ENCODE measurements at regions not wholly inside any gene's neighbourhood (a gene's known extent, or its start where the extent isn't known, plus 50 kb on each side); places are given as distances from the start of the nearest gene placed in this dataset.
A peak's percentile ranks its signal among the peaks of the same experiment; 100 is the strongest.

GRCh38 chr3:88921986-88922385 is 185.4 kb upstream of the EPHA3 start:
- CTCF ChIA-PET (ENCODE audit: partially characterized antibody) = interaction anchor here (1.0 kb wide), 1 partner anchor 10 kb away, joined by 4 read pairs; no protein-coding TSS in a partner anchor
- no peak for TF ChIP-seq CTBP2 (IDR thresholded peaks at IDR 0.05; ENCODE audit: borderline replicate concordance, insufficient read depth, insufficient read length, low read length)
- no peak for TF ChIP-seq JUN (IDR thresholded peaks at IDR 0.05; ENCODE audit: low read depth, low read length)
- no peak for TF ChIP-seq SIN3A (conservative IDR thresholded peaks at IDR 0.05 in 1 of 2, IDR thresholded peaks at IDR 0.05 in 1 of 2; ENCODE audit: low read depth in 1 of 2, low read length in 2 of 2)
- TF ChIP-seq KDM5A (IDR thresholded peaks at IDR 0.05; ENCODE audit: low read length) = no peak
- no peak overlapping the region for H3K56ac ChIP-seq (replicated peaks; ENCODE audit: insufficient read length, low read depth, low read length)
- no peaks in the 10 kb centered on the region for H3K9me3 ChIP-seq (ENCODE audit: insufficient read depth in 2 of 2, low read depth in 1 of 2, low read length in 1 of 2)
- no peak overlapping the region for H4K5ac ChIP-seq (ENCODE audit: insufficient read length, low read depth, low read length)
- H3K23ac ChIP-seq (ENCODE audit: insufficient read length) = no peak overlapping the region
- H2BK120ac ChIP-seq (replicated peaks; ENCODE audit: low read depth, low read length) = no peak overlapping the region
- no peaks in the 10 kb centered on the region for H3K27me3 ChIP-seq (replicated peaks in 1 of 4; ENCODE audit: control insufficient read depth in 3 of 4, extremely low read depth in 1 of 4, insufficient read depth in 3 of 4, low read length in 3 of 4)
- POLR2A ChIA-PET (ENCODE audit: partially characterized antibody) = no interaction called here
- H2AFZ ChIP-seq (ENCODE audit: low read length) = 0 out of 2 replicates have a peak overlapping the region, but pooled peaks have one; percentile 27
- H3K14ac ChIP-seq (ENCODE audit: insufficient read length) = no peak overlapping the region
- H2BK15ac ChIP-seq (ENCODE audit: low read length) = no peak overlapping the region
- no peak overlapping the region for H4K8ac ChIP-seq (ENCODE audit: extremely low read depth, insufficient read depth, low read length)
- no peaks in the 10 kb centered on the region for H3K23me2 ChIP-seq (ENCODE audit: low read depth, low read length)
- no peak overlapping the region for H2BK20ac ChIP-seq (ENCODE audit: low read length)
- H3K4me3 ChIP-seq (ENCODE audit: extremely low read depth in 1 of 4, insufficient read depth in 2 of 4, low read depth in 3 of 4, low read length in 4 of 4) = no peak overlapping the region
- H2BK5ac ChIP-seq (ENCODE audit: low read depth, low read length) = no peak overlapping the region
- no peaks in the 10 kb centered on the region for H3K36me3 ChIP-seq (ENCODE audit: control insufficient read depth in 2 of 4, insufficient read depth in 4 of 4, low read length in 3 of 4)
- H3K27ac ChIP-seq (ENCODE audit: low read depth, low read length) = no peak overlapping the region
- no peaks in the 10 kb centered on the region for H4K20me1 ChIP-seq (replicated peaks in 1 of 2; ENCODE audit: control insufficient read depth in 1 of 2, insufficient read depth in 2 of 2, low read length in 2 of 2)
- no peaks in the 10 kb centered on the region for H3K4me1 ChIP-seq (replicated peaks in 1 of 4; ENCODE audit: control insufficient read depth in 3 of 4, insufficient read depth in 4 of 4, low read length in 3 of 4)
- H3K9ac ChIP-seq (replicated peaks in 1 of 4; ENCODE audit: extremely low read depth in 1 of 4, low read depth in 3 of 4, low read length in 3 of 4) = no peak overlapping the region
- no peak overlapping the region for H3K4me2 ChIP-seq (ENCODE audit: insufficient read depth in 1 of 2, low read depth in 2 of 2, low read length in 2 of 2)
- no peak overlapping the region for H3K4ac ChIP-seq (replicated peaks; ENCODE audit: insufficient read length, low read depth, low read length)
- DNase-seq (ENCODE audit: low read depth in 1 of 2, low spot score in 2 of 2) (no peak), FAIRE-seq (no peak)
- WGBS, 2 experiments (ENCODE audit: extremely low coverage in 1 of 2, insufficient coverage in 1 of 2, insufficient read length in 1 of 2, insufficient replicate concordance in 2 of 2, low coverage in 1 of 2, low lambda C conversion rate in 2 of 2, missing lambda C conversion rate in 1 of 2) = 87% methylated on average over 2 of the region's 2 CpGs; no CpG with 5 or more reads in 1 of the 2 experiments
- H3K79me2 ChIP-seq (ENCODE audit: control insufficient read depth in 1 of 2, insufficient read depth in 2 of 2, low read length in 2 of 2) = no peaks in the 10 kb centered on the region
- H2AK5ac ChIP-seq (ENCODE audit: low read depth, low read length) = no peak overlapping the region
- H4K91ac ChIP-seq (replicated peaks; ENCODE audit: insufficient read length, low read length) = no peak overlapping the region
- no peaks in the 10 kb centered on the region for H3K79me1 ChIP-seq (ENCODE audit: low read depth, low read length)
- H2BK12ac ChIP-seq (ENCODE audit: low read depth, low read length) = no peak overlapping the region
- H3K18ac ChIP-seq (ENCODE audit: extremely low read depth, low read length) = no peak overlapping the region

All from H1 (cell line).